Kidney epithelial cell (primary cell): ENCODE measurements at regions not wholly inside any gene's neighbourhood (a gene's known extent, or its start where the extent isn't known, plus 50 kb on each side); places are given as distances from the start of the nearest gene placed in this dataset.
"Not testable (repeated sequence)": the region's sequence is repeated elsewhere in the genome, so short reads cannot be mapped to it uniquely, and the experiment has no call there.

Experiments used
- DNase-seq: peaks from one replicate; pipeline ENCODE4 v3.0.0-alpha.2; 2010; ENCODE audit warnings: low read depth
- H3K27me3 ChIP-seq: 2 replicates; pipeline ENCODE4 v1.6.0; 2011; ENCODE audit warnings: low read length; ENCODE audit not compliant: control insufficient read depth, insufficient read depth
- H3K36me3 ChIP-seq: 2 replicates; pipeline ENCODE4 v1.5.1; 2011; ENCODE audit warnings: low read length; ENCODE audit not compliant: control insufficient read depth, insufficient read depth
- H3K4me3 ChIP-seq: 2 replicates; pipeline ENCODE4 v1.5.1; 2011; ENCODE audit warnings: low read depth, mild to moderate bottlenecking, control low read depth, low read length
- CTCF ChIP-seq: IDR thresholded peaks from 2 replicates; pipeline ENCODE4 v1.5.1; 2011; ENCODE audit warnings: mild to moderate bottlenecking, moderate library complexity, low read length, control low read depth, inconsistent platforms; ENCODE audit not compliant: insufficient read depth, poor library complexity, severe bottlenecking

DNA sequence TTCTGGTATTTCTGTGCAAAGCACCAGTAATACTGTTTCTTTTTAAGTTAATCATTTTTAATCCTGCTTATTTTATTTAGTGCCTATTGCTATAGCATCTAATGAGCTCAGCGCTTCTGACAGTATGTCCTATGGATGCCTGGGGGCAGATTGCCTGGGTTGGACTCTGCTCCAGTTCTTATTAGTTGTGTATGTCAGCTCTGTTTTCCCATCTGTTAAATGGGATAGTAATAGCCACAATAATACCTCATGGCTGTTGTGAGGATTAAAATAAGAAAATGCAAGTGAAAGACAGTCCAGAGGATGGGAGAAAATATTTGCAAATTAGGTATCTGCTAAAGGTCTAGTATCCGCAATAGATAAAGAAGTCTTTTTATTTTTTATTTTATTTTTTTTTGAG lies 87.0 kb downstream of the UTRN start:
- DNase-seq, result no peak
- Histone ChIP-seq H3K36me3 (no peaks in the 10 kb centered on the region), H3K4me3 (no peak overlapping the region), H3K27me3 (no peaks in the 10 kb centered on the region)
- TF ChIP-seq CTCF, result no peak

- no peak for TF ChIP-seq CTCF
- Histone ChIP-seq H3K27me3 (no peaks in the 10 kb centered on the region), H3K4me3 (no peak overlapping the region), H3K36me3 (no peaks in the 10 kb centered on the region)
- DNase-seq, result no peak
These were observed 87.8 kb downstream of the UTRN start for GRCh38 chr6:144372611-144373594.

DNA sequence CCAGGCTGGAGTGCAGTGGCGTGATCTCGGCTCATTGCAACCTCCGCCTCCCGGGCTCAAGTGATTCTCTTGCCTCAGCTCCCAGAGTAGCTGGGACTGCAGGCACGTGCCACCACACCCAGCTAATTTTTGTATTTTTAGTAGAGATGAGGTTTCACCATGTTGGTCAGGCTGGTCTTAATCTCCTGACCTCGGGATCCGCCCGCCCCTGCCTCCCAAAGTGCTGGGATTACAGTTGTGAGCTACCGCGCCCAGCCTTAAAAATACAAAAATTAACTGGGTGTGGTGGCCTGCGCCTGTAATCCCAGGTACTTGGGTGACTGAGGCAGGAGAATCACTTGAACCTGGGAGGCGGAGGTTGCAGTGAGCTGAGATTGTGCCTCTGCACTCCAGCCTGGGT lies 89.4 kb downstream of the UTRN start:
- H3K27me3 ChIP-seq, DNase-seq, H3K4me3 ChIP-seq, H3K36me3 ChIP-seq: not testable (repeated sequence)

- TF ChIP-seq CTCF, result no peak
- DNase-seq, result no peak
- Histone ChIP-seq H3K36me3 (no peaks in the 10 kb centered on the region), H3K27me3 (no peaks in the 10 kb centered on the region), H3K4me3 (no peak overlapping the region)
These were observed 92.6 kb downstream of the UTRN start for GRCh38 chr6:144377586-144378210.

- no peak for TF ChIP-seq CTCF
- Histone ChIP-seq H3K36me3 (no peaks in the 10 kb centered on the region), H3K4me3 (no peak overlapping the region), H3K27me3 (no peaks in the 10 kb centered on the region)
- DNase-seq, result no peak
These were observed 93.3 kb downstream of the UTRN start for GRCh38 chr6:144378437-144378836.

DNA sequence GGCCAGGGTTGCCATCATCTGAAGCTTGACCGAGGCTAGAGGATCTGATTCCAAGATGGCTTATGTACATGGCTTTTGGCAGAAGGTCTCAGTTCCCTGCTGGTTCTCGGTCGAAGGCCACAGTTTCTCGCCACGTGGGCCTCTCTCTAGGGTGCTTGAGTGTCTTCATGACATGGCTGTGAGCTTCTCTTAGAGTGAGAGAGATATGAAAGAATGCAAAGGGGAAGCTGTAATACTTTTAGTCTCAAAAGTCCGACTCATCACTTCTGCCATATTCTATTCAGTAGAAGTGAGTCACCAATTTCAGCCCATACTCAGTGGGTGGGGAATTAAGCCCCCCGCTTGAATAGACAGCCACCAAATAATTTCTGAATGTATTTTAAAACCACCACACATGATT lies 94.2 kb downstream of the UTRN start:
- Histone ChIP-seq H3K36me3 (no peaks in the 10 kb centered on the region), H3K4me3 (no peak overlapping the region), H3K27me3 (no peaks in the 10 kb centered on the region)
- no peak for DNase-seq
- no peak for TF ChIP-seq CTCF

- not testable (repeated sequence) for DNase-seq, H3K27me3 ChIP-seq, H3K36me3 ChIP-seq, H3K4me3 ChIP-seq
These were observed 96.4 kb downstream of the UTRN start for GRCh38 chr6:144381499-144381898.
